Cardiac muscle cell (in vitro differentiated cells and primary cell): ENCODE measurements at regions not wholly inside any gene's neighbourhood (a gene's known extent, or its start where the extent isn't known, plus 50 kb on each side); places are given as distances from the start of the nearest gene placed in this dataset.

Experiments used
- DNase-seq, 2 donors: peaks; one replicate each; pipeline versions ENCODE4 v3.0.0 to v3.0.0-alpha.2; 2010 to 2017; ENCODE audit warnings: low read depth in 1 of 2, low spot score in 1 of 2
- H3K27ac ChIP-seq: fragments of 200-600 bp; sonication (generic); 2 replicates; pipeline ENCODE4 v1.5.1; 2016
- H3K27me3 ChIP-seq: fragments of 200-600 bp; sonication (generic); 2 replicates; pipeline ENCODE4 v1.6.0; 2016; ENCODE audit warnings: control low read depth
- H3K36me3 ChIP-seq: fragments of 200-600 bp; sonication (generic); 2 replicates; pipeline ENCODE4 v1.5.1; 2016; ENCODE audit warnings: control low read depth
- H3K4me1 ChIP-seq: fragments of 200-600 bp; sonication (generic); 2 replicates; pipeline ENCODE4 v1.8.1; 2017; ENCODE audit warnings: low read depth, mild to moderate bottlenecking, mixed run types
- H3K4me3 ChIP-seq: fragments of 200-600 bp; sonication (generic); 2 replicates; pipeline ENCODE4 v1.5.1; 2016; ENCODE audit warnings: mild to moderate bottlenecking
- H3K9me3 ChIP-seq: fragments of 200-600 bp; sonication (generic); 2 replicates; pipeline ENCODE4 v1.5.1; 2017; ENCODE audit warnings: low read depth, mild to moderate bottlenecking, control low read depth
- TF ChIP-seq, protein P1 (sequence below): IDR thresholded peaks from 2 replicates; pipeline ENCODE4 v1.5.1; 2012; ENCODE audit warnings: low read depth, mild to moderate bottlenecking, low read length

DNA sequence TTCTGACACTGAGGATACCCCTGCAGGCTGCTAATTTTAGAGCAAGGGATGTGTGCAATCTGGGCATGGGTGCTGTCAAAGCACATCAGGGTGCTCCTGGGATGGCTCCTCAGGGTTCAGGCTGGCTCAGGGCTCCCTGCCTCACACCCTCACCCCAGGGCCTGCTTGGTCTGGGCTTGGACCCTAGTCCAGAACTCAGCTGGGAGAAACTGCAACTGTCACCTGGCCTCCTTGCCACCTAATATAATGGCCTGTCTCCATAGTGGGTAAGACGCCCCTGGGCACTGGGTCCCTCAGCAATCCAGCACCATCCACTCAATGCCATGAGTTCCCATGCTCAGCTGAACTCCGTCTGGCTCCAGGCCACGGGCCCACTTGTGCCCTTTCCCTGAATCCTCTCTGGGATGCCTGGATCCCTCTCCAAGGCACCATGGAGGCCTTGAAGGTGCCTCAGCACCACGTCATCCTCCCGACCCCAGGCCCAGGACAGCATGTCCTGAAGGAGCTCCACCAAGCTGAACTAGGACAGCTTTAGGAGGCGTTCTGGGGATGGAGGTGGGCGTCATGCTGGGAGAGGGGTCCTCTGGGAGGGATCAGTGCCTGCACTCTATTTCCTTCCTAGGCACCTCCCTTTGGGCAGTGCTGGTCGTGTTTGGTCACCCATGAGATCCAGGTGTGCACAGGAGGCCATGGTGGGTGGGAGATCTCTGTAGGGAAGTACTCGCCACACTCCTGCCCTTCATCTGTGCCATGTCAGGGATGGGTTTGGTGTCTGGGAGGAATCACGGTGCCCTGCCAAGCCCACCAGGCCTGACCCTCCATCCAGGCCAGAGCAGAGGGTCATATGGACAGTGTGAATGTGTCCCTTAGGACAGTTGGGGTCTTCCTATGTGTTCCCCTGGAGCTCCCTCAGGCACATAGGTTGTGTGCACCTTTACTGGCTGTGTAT lies 1688.4 kb downstream of the TP53TG3F start:
- no peak for DNase-seq
- no peak overlapping the region for H3K27ac ChIP-seq
- H3K27me3 ChIP-seq, result no peaks in the 10 kb centered on the region
- TF ChIP-seq, protein P1, sequence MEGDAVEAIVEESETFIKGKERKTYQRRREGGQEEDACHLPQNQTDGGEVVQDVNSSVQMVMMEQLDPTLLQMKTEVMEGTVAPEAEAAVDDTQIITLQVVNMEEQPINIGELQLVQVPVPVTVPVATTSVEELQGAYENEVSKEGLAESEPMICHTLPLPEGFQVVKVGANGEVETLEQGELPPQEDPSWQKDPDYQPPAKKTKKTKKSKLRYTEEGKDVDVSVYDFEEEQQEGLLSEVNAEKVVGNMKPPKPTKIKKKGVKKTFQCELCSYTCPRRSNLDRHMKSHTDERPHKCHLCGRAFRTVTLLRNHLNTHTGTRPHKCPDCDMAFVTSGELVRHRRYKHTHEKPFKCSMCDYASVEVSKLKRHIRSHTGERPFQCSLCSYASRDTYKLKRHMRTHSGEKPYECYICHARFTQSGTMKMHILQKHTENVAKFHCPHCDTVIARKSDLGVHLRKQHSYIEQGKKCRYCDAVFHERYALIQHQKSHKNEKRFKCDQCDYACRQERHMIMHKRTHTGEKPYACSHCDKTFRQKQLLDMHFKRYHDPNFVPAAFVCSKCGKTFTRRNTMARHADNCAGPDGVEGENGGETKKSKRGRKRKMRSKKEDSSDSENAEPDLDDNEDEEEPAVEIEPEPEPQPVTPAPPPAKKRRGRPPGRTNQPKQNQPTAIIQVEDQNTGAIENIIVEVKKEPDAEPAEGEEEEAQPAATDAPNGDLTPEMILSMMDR, result no peak
- no peaks in the 10 kb centered on the region for H3K4me1 ChIP-seq
- no peaks in the 10 kb centered on the region for H3K9me3 ChIP-seq
- no peaks in the 10 kb centered on the region for H3K36me3 ChIP-seq
- H3K4me3 ChIP-seq, result no peak overlapping the region

DNA sequence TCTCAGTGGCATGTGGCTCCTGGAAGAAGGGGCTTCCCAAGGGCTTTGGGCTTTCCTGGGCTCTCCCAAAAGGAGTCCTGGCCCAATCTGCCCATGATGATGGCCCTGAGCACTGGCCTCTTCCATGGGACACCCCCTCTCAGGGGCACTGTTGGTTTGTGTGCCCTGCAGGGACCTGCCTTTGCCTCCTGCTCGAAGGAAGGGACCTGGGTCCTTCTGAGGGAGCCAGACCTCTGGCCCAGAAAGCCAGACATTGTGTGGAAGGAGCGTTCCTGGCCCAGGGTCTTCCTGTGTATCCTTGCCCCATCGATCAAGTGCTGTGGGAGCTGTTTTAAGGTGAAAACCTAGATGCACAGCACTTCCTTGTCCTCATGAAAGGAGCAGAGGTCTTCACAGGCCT lies 1689.3 kb downstream of the TP53TG3F start:
- no peaks in the 10 kb centered on the region for H3K4me1 ChIP-seq
- no peaks in the 10 kb centered on the region for H3K9me3 ChIP-seq
- H3K36me3 ChIP-seq, result no peaks in the 10 kb centered on the region
- H3K27ac ChIP-seq, result no peak overlapping the region
- no peak overlapping the region for H3K4me3 ChIP-seq
- DNase-seq, result no peak
- no peaks in the 10 kb centered on the region for H3K27me3 ChIP-seq
- TF ChIP-seq, protein P1, result no peak

DNA sequence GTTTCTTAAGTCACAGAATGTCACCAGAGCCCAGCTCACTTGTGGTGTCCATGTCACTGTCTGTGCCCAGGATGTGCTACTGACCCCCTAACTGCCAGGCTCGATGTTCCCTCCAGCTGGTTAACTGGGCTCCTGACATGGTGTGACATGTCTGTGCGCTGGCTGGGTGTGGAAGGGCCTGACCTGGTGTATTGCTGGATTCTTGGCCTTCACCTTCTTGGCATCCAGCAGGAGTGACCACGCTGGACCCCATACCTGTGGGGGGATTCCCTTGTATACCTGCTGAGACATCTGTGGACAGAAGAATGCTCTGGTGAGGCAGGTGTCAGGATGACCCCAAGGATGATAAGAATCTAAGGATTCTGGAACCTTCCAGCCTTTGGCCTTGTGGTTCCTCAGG lies 1690.1 kb downstream of the TP53TG3F start:
- Histone ChIP-seq H3K27ac (no peak overlapping the region), H3K4me3 (no peak overlapping the region), H3K27me3 (no peaks in the 10 kb centered on the region), H3K9me3 (no peaks in the 10 kb centered on the region), H3K4me1 (no peaks in the 10 kb centered on the region), H3K36me3 (no peaks in the 10 kb centered on the region)
- no peak for DNase-seq
- TF ChIP-seq, protein P1, result no peak

DNA sequence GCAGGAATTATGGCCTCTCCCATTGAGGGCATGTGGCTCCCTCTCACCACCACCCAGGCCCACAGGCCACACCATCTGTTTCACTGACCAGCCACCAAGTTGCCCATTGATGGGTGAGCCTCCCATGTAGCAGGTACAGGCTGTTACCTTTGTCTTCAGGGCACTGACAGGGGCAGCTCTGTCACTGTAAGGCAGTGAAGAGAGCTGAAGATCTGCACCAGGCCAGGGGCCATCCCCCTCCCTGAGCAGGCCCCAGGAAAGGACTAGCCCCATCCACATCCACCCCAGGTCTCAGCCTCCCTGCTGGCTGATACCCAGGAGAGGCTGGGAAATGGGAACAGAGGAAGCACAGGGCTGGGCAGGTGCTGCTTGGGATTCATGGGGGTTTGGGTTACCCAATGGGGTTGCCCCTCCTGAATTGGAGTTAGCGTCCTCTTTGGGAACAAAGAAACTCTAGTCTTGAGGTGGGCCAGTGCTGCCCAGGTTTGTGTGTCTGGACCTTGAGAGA lies 1691.4 kb downstream of the TP53TG3F start:
- H3K27me3 ChIP-seq, result no peaks in the 10 kb centered on the region
- no peak overlapping the region for H3K27ac ChIP-seq
- no peaks in the 10 kb centered on the region for H3K36me3 ChIP-seq
- H3K4me3 ChIP-seq, result no peak overlapping the region
- DNase-seq, result no peak
- TF ChIP-seq, protein P1, result no peak
- H3K4me1 ChIP-seq, result no peaks in the 10 kb centered on the region
- no peaks in the 10 kb centered on the region for H3K9me3 ChIP-seq

DNA sequence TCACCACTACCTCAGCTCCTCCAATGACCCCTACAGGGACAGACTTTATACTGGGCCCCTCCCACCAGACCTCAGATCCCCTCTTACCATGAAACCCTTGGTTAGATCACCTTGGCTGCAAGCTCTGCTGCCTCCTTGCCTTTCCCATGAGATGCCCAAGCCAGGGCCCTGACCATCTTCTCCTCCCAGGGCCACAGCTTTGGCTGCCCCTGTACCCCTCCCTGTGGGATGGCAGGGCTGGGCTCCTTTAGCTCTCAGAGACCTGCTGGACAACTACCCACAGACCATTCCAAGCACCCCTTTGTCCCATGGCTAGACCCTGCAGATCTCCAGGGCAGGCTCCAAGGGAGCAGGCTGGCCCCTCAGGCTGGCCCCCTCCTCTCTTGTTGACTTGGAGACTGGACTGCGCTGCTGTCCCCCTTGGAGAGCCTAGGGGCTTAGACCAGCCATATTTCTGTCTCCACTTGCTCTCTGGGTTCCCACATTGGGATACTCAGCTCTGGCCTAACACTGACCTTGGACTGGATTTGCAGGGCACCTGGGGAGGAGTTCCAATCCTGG lies 1692.7 kb downstream of the TP53TG3F start:
- Histone ChIP-seq H3K27ac (no peak overlapping the region), H3K4me3 (no peak overlapping the region), H3K9me3 (no peaks in the 10 kb centered on the region), H3K36me3 (no peaks in the 10 kb centered on the region), H3K4me1 (no peaks in the 10 kb centered on the region), H3K27me3 (no peaks in the 10 kb centered on the region)
- TF ChIP-seq, protein P1, result no peak
- DNase-seq, result no peak
